HG03159 (cell line): ENCODE measurements at regions not wholly inside any gene's neighbourhood (a gene's known extent, or its start where the extent isn't known, plus 50 kb on each side); places are given as distances from the start of the nearest gene placed in this dataset.

ENCODE experiments used
- ATAC-seq: cut with Tn5 transposase; IDR thresholded peaks from one replicate; pipeline ENCODE4 v1.9.1; 2021; ENCODE audit warnings: mild to moderate bottlenecking, moderate library complexity; ENCODE audit not compliant: unreplicated experiment

DNA sequence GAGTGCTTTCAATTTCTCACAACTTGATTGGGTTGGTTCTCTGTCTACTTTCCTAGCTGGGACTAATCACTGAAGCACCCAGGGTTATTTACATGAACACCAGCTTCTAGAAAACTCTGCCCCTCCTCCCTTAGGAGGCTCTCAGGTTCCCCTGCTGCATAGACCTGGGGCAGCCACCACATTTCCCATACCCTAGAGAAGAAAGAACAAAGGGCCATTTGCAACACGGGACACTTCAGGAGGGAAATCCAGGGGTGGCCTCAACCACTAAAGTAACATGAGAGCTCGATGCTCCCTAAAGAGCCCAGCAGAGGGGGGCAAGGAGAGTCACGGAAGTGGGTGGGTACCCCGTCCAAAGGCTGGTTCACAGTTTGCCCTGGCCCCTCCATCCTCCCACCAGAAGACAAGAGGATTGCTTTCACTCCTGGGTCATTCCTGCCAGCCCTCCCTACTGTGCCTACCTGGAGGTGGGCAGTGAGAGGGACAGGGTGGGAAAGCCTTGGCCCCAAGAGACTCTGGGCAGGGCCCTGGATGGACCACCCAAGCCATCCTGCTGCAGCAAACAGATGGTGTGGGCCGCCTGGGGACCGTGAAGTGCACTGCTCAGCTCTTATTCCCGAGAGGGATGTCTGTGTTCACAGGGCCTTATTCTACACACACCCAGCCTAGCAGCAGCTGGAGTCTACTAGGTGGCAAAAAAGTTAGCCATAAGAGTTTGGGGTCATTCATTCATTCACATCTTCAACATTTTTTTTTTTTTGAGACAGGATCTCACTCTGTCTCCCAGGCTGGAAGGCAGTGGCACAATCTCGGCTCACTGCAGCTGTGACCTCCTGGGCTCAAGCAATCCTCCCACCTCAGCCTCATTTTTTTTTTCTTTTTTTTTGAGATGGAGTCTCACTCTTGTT, 392.1 kb downstream of the SOX9 start:
- peak; percentile 32 for ATAC-seq

DNA sequence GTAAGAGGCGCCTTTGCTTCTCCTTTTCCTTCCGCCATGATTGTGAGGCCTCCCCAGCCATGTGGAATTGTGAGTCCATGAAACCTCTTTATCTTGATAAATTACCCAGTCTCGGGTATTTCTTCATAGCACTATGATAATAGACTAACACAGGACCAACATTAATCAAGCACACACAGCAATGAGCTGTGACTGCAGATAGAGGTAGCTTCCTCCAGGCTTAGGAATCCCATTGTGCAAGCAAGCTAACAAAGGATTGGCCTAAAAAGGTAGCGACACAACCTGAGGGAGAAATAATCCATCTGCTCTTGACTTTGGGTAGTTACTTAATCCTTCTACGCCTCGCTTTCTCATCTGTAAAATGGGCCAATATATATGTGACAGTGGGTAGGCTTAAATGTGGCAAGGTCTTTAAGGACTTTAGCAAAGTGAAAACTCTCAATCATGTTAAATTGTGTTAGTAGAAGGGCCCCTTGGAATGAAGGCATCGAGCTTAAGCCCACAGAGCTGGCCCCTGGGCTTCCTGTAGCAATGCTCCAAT, 393.6 kb downstream of the SOX9 start:
- no peak for ATAC-seq

DNA sequence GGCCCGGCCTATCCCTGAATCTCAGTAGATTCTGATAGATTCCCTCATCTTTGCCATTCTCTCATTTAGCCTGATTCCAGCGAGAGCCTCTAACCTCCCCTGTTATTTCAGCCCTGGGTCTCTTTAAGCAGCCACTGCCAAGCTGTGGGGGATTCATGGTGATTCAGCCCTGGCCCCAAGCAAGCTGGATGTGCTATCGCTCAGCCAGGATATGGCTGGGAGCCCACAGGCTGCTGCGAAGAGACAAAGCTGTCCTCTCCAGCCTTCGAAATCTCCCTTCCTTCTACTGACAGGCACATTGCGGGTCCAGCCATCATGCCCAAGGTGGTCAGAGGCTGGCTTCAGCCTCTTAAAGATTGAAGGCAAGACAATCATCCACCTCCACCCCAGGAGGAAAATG, 394.1 kb downstream of the SOX9 start:
- ATAC-seq, result no peak

DNA sequence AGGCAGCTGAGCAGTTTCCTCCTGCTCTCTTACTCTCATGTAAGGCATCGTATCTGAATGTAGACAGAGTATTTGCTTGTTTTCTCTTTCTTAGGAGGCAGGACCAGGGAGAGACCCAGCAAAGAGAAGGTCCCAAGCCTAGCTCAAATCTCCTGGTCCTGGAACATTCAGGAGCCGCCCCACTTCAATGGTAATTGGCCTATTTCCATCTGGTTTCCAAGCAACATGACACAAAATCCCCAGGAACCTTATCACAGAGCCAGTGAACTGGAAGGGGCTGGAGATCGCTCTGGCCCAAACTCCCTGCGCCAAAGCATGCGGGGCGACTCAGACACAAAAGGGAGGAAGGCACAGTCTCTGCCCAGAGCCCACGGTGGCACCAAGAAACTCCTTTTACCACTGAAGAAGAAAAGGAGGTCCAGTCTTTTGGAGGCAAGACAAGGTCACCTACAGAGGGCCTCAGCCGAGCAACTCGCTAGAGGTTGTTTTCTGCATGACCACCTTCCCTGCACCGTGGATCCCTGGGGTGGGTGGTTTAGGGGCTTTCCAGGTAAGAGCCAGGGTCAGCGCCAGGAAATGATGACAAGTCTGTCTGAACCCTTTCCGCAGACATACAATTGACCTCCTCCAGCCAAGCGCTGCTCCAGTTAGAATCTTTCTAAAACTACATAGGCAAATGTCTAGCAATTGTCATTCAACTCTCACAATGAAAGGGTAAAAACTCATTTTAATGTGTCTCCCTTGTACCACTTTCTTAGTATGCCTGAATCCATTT, 394.7 kb downstream of the SOX9 start:
- ATAC-seq, result peak; percentile 33

DNA sequence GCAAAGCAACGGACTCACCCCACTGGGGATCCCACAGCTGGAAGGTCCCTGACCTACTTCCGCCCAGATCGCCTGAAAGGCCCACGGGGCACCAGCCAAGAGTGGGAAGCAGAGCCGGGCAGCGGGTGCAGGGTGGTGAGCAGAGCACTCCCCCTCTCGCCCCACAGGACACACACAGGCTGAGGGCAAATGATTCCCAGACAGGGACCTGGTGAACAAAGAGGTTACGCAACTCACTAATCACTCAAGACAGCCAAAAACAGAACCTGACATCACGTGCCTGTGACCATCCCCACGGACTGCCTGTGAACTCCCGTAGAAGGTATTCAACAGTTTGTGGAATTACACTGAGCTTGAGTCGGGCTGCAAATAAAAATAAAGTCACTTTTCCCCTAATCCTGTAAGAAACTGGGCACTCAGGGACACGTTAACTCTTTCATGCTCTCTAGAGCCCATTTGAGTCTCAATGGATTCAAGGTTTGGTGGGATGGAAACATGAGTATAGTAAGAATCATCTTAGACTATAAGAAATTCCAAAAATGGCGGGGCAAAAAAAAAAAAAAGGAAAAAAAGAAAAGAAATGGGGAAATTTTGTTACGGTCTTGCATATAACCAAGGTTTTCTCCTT, 396.1 kb downstream of the SOX9 start:
- no peak for ATAC-seq

DNA sequence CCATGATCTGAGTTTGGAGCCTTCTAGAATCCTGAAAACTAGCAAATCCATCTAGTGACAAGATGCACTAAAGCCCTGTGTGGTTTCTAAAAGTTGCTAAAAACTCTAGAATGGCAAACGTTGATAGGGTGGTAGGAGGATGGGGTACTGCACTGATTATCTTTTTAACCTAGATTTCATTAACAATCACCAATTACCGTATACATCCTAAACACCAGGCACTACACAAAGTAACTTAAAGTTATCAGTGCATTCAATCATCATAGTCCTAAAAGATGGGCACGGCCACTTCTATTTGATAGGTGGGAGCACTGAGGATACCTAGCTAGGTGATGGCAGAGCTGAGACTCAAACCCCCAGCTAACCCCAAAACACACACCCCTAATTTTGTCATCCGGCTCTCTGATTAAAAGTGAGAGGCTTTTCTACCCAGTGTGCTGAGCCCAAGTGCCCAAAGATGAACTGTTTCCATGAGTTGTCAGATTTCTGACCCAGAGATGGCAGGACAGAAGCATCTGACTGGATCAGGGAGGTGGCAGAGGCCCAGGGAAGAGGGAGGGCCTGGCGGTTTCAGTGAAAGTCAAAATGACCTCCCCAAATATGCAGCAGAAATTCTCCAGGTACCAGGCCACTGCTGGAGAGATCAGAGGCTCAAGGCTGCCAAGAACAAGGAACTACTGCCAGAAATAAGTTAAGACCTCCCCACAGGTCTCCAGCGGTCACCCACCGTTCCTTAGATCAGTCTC, 396.8 kb downstream of the SOX9 start:
- ATAC-seq, result no peak

DNA sequence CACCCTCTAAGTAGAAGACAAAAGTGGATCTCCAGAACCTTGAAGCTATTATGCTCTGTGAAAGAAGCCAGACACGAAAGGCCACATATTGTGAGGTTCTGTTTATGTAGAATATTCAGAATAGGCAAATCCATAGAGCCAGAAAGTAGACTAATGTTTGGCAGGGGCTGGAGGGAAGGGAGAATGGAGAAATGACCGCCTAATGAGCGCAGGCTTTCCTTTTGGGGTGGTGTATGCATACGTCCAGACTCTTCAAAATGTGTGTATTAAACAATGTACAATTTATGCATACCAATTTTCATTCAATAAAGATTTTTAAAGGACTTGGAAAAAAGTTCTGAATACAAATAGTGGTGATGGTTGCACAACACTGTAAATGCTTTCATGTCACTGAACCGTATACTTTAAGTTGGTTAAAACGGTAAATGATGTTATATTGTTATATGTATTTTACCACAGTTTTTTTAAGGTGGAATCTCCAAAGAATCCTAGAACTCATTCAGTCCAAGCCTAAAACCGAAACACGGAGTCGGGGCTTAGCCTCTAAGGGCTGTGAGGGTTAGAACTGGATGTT, 397.4 kb downstream of the SOX9 start:
- no peak for ATAC-seq

DNA sequence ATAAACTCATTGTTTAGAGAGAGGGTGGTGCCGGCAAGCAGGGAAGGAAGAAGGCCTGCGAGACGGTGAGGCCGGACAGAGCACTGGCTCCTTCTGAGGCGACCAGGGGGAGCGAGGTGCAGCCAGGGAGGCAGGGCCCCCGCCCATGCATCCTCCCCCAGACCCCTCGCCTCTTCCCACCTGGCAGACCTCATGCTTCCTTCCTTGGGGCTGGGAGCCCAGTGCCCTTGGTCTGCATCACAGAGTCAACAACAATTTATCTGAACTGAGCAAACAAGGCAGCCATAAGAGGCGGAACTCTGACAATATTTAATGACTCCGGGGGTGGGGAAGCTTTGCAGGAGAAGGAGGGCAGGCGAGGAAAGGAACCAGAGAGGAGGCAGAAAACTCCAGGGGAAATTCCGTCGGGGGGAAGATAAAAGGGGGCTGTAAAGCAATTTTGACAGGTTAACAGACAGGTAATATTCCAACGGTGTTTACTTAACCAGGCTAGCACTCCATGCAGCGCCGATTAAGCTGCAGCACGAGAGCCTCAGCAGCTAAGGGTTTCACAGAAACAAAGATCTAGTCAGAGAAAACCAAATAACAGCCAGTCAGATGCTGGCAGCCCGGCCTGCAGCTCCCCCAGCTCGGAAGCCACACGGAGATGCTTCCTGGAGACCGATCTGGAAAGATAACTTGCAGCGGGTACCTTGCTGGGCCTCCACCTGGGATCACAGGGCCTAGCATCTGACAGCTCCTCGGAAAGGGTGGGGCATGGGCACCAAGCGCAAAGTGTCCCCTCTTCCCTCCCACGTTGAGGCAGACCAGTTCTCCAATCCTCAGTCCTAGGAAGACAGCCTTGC, 398.2 kb downstream of the SOX9 start:
- no peak for ATAC-seq

DNA sequence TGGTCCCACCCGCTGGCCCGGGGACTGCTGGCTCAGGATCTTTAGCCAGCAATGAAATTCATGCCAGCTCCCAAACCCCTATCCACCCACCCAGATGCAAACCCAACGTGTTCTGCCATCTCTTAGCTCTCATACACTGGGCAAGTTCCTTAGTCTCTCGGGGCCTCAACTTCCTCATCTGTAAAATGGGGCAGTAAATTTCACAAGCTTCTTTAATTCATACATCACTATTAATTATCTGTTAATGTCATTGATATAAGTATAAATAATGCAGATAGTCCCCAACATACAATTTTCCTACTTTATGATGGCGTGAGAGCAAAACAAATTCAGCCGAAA, 398.7 kb downstream of the SOX9 start:
- no peak for ATAC-seq

DNA sequence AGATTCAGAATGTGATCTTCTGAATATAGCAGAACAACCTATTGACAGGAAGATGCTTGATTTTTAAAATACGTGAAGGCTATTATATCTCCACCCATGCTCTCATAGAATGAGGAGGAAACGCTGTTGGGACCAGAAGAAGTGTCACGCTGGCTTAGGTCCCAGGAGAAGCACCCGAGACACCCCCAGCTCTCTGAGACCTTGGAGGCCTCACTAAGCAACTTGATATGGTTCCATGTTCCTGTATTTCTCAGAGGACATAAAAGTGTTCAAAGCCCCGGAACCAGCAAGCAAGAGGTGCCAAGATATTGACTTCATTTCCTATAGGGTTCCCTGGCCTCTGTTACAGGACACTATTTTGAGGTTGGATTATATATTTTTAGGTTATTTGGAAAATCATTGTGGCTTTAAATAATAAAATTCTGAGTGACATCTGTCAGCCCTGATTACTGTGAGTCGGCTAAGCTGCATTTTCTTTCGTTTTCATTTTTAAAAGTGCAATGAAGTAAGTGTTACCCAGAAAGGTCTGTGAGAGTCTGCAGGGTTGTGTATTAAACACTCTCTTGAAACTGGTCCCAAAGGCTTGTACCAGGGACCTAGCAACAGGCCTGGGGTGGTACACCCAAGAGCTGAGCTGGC, 400.0 kb downstream of the SOX9 start:
- peak; percentile 57 for ATAC-seq

DNA sequence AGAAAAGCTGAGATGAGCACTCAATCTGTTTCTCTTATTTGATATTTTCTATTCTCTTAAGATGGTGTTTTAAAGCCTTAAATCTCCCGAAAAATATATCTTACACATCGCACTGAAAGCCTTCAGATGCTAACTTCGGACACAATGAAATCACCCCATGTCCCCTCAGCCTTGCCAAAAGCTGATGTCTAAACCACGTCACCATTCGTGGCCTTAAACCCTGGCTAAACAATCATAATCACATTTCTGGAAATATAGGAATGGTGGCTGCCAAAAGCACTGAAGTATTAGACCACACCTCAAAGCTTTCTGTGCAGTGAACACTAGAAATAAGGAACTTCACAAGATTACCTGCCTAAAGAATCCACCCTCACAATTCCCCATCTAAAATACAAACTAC, 402.7 kb downstream of the SOX9 start:
- ATAC-seq, result no peak

DNA sequence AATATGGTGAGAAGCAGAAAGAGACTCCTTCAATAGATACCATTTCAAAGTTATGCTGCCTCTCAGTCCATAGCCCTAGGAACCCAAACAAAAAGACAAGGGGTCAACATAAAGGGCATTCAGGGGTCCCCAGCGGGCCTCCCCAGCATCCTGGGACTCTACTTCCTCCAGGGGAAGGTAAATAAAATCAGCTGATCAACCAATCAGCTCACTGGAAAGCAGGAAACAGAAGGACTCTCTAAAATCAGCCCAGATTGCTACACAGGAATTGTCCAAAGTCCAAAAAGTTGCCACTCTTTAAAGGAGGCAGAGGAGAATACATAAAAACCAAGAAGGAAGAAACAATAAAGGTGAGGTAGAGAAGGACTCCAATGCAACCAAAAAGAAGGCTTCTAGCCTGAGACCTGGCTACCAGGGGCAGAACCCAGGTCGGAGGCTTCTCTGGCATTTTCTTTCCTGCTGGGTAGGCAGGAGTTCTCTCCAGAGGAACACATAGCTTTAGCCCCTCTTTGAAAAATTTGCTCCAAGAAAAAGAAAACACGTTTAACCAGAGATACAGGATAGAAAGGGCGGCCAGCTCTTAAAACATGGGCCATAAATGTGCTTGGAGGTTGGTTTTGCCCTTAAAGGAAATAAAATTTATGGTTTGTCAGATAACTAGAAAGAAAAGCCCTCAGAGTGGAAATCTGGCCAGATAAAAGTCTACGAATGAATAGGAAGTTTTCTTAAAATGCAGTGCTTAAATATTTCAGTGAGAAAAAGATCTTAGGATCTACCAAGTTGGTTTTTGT, 404.6 kb downstream of the SOX9 start:
- ATAC-seq, result no peak

DNA sequence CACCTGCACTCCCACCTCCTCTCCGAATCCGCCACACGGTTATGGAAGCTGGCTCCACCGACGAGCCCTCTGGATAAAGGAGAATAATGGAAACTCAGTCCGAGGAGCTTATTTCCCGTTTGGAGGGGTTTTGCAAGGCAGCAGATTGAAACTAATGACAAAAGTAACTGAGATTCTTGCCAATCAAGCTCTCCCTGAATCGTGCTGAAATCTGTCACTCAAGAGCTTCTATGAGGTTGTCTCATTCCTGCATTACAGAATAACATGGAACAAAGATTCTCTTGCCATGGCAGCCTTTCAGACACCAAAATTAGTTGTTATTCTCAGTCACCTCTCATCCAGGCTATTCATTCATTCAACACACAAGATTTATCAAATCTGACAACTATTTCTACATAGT, 405.9 kb downstream of the SOX9 start:
- no peak for ATAC-seq

DNA sequence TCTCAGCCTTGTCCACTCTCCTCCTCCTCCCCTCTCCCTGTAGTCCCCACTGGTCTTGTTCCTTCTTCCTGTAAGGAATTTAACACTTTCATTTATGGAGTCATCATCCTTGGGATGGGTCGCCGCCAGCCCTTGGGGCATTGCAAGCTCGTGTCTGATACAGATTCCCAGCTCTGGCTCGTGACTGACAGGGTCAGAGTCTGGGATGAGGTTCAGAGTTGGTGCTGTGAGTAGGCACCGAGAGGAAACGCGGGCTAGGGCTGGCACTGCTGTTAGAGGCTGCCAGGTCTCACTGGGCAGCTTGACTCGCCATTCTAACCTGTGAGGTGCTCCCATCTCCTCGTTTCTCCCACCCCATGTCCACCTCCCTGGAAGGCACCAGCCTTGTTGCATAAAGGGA, 407.0 kb downstream of the SOX9 start:
- no peak for ATAC-seq

DNA sequence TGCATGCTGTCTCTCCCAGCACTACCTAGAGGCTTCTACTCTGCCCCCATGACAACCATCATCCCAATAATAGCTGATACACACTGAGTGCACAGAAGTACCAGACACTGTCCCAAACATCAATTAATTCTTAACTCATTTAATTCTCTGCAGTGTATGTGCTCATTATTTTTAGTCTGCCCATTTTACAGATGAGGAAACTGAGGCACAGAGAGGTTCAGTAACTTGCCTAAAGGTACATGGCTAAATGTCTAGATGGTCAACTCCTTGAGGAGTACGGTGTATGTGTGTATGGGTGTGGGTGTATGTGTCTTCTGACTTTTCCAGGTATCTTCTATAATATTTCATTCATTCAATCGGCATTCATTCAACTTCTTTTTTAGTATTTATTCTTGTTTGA, 407.9 kb downstream of the SOX9 start:
- ATAC-seq, result no peak

DNA sequence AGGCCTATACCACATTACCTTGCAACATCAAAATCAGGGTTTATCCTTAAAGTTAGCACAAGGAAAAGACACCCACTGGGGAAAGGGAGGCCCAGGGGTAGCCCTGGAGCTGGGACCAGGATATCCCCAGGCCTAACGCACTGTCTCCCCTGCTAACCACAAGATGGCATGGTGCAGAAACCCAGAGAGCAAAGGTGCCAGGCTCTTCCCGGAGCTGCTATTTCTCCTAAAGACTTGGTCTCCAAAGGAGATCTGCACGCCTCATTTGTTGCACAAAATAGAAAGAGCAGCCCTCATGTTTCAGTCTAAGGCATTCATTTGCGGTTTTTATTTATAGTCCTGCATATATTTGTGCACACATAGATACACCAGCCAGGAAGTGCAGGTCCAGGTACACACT, 408.6 kb downstream of the SOX9 start:
- ATAC-seq, result no peak

DNA sequence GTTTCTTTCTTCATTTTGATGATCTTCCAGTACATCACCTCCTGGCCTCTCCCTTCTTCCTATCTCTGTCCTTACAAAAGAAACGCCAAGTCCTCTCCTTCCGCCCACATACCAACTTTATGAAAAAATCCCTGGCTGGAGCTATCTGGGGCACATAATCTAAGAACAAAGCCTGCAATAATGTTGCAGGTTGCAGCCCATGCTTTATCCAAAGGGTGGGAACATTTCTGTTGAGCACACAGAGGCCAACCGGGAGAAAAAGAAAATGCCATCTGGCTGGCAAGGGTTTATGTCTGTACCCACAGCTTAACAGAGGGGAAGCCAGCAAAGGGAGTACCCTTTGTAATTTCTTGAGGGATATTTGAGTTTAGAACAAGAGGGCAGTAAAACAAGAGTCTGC, 409.6 kb downstream of the SOX9 start:
- ATAC-seq, result no peak

DNA sequence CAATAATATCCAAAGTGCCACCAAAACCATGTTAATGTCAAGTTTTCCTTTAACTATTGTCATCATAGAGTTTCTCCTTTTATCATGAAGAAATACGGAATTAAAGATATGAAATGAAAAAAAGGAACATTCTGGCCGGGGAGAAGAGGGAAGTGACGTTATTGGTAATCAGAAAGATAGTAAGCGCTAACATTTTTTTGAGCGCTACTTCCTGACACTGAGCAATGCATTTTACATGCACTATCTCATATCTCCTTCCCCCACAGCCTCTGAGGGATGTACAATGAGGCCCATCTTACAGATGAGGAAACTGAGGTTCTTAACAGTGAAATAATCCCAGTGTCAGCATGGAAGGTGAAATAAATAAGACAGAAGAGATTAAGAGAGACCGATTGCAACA, 410.9 kb downstream of the SOX9 start:
- no peak for ATAC-seq
